IMR-90 (cell line): ENCODE measurements at regions not wholly inside any gene's neighbourhood (a gene's known extent, or its start where the extent isn't known, plus 50 kb on each side); places are given as distances from the start of the nearest gene placed in this dataset.

Experiments used
- ATAC-seq: fragments of 200-7000 bp; cut with Tn5 transposase; 2 replicates; pipeline ENCODE4 v1.9.1; 2020; ENCODE audit warnings: low read depth, mild to moderate bottlenecking, moderate library complexity
- BruUV-seq: library from RNA; stranded (reverse); fragments of 400-500 nt; replicated peaks from 2 replicates; lab custom pipeline; 2021; lab: Mats Ljungman, UMichigan
- CTCF ChIA-PET: fragments of 300-600 bp; formaldehyde crosslinking; extraction: SDS; loops from one replicate; lab custom pipeline; 2021; ENCODE audit warnings: antibody characterized with exemption; lab: Yijun Ruan, JAX
- POLR2A ChIA-PET: fragments of 300-600 bp; sonication (Branson Sonifier 250); formaldehyde crosslinking; loops from one replicate; lab custom pipeline; 2022; ENCODE audit warnings: antibody characterized with exemption; ENCODE audit not compliant: unreplicated experiment; lab: Charles Lee
- DNase-seq: peaks from one replicate; pipeline ENCODE4 v3.0.0; 2013
- H2AFZ ChIP-seq: replicated peaks from 2 replicates; pipeline ENCODE3; 2013; ENCODE audit warnings: low read length, mild to moderate bottlenecking; ENCODE audit not compliant: poor library complexity
- H2AK5ac ChIP-seq: 2 replicates; pipeline ENCODE4 v1.6.1; 2013; ENCODE audit warnings: low read depth, low read length, inconsistent platforms
- H2AK9ac ChIP-seq: replicated peaks from 2 replicates; pipeline ENCODE3; 2013; ENCODE audit warnings: mild to moderate bottlenecking, low read depth, low read length, moderate library complexity; ENCODE audit not compliant: poor library complexity
- H2BK120ac ChIP-seq: 2 replicates; pipeline ENCODE4 v1.6.1; 2013; ENCODE audit warnings: low read depth, low read length, inconsistent platforms
- H2BK15ac ChIP-seq: 3 replicates; pipeline ENCODE4 v1.6.1; 2013; ENCODE audit warnings: low read depth, low read length, inconsistent platforms
- H2BK20ac ChIP-seq: 2 replicates; pipeline ENCODE4 v1.6.1; 2013; ENCODE audit warnings: low read depth, mild to moderate bottlenecking, inconsistent platforms, low read length, moderate library complexity
- H2BK5ac ChIP-seq: 2 replicates; pipeline ENCODE4 v1.6.1; 2013; ENCODE audit warnings: mild to moderate bottlenecking, low read depth, low read length, inconsistent platforms; ENCODE audit not compliant: poor library complexity, severe bottlenecking
- H3K14ac ChIP-seq: replicated peaks from 2 replicates; pipeline ENCODE4 v1.6.1; 2013; ENCODE audit warnings: low read depth, low read length, inconsistent platforms
- H3K18ac ChIP-seq: 2 replicates; pipeline ENCODE4 v1.6.1; 2013; ENCODE audit warnings: low read depth, low read length, control low read depth
- H3K23ac ChIP-seq: 2 replicates; pipeline ENCODE4 v1.6.1; 2013; ENCODE audit warnings: low read depth, low read length, inconsistent platforms
- H3K27ac ChIP-seq: 2 replicates; pipeline ENCODE4 v1.5.1; 2013; ENCODE audit warnings: mild to moderate bottlenecking, control low read depth, low read length; ENCODE audit not compliant: insufficient read depth
- H3K27me3 ChIP-seq: 2 replicates; pipeline ENCODE4 v1.6.1; 2013; ENCODE audit warnings: low read length; ENCODE audit not compliant: control insufficient read depth, insufficient read depth
- H3K36me3 ChIP-seq: 2 replicates; pipeline ENCODE4 v1.6.1; 2013; ENCODE audit warnings: low read length, mixed read lengths; ENCODE audit not compliant: control insufficient read depth, insufficient read depth
- H3K4ac ChIP-seq: 2 replicates; pipeline ENCODE4 v1.6.1; 2013; ENCODE audit warnings: low read depth, low read length, inconsistent platforms
- H3K4me1 ChIP-seq: 2 replicates; pipeline ENCODE4 v1.6.1; 2013; ENCODE audit warnings: low read length, mixed read lengths; ENCODE audit not compliant: control insufficient read depth, insufficient read depth
- H3K4me2 ChIP-seq: 2 replicates; pipeline ENCODE4 v1.6.1; 2013; ENCODE audit warnings: low read depth, mild to moderate bottlenecking, control low read depth, low read length, moderate library complexity
- H3K4me3 ChIP-seq: 2 replicates; pipeline ENCODE4 v1.5.1; 2013; ENCODE audit warnings: low read depth, mild to moderate bottlenecking, control low read depth, low read length, moderate library complexity; ENCODE audit not compliant: insufficient read depth
- H3K56ac ChIP-seq: 2 replicates; pipeline ENCODE4 v1.6.1; 2013; ENCODE audit warnings: low read length, inconsistent platforms; ENCODE audit not compliant: insufficient read depth; ENCODE audit errors: extremely low read depth
- H3K79me1 ChIP-seq, 2 experiments: 2 replicates each; pipeline ENCODE4 v1.6.1; 2013; ENCODE audit warnings: low read length in 2 of 2, inconsistent platforms in 1 of 2, low read depth in 1 of 2
- H3K9ac ChIP-seq: 2 replicates; pipeline ENCODE4 v1.6.1; 2013; ENCODE audit warnings: low read depth, low read length, control low read depth
- H3K9me1 ChIP-seq: 2 replicates; pipeline ENCODE4 v1.6.1; 2013; ENCODE audit warnings: low read length, inconsistent platforms; ENCODE audit not compliant: insufficient read depth
- H3K9me3 ChIP-seq: 2 replicates; pipeline ENCODE4 v1.6.1; 2013; ENCODE audit warnings: low read length; ENCODE audit not compliant: control insufficient read depth, insufficient read depth
- H4K20me1 ChIP-seq: 2 replicates; pipeline ENCODE4 v1.6.1; 2013; ENCODE audit warnings: low read length, inconsistent platforms; ENCODE audit not compliant: insufficient read depth
- H4K5ac ChIP-seq: 2 replicates; pipeline ENCODE4 v1.6.1; 2013; ENCODE audit warnings: mild to moderate bottlenecking, low read depth, low read length, control low read depth
- H4K8ac ChIP-seq, 2 experiments: 2 replicates each; pipeline ENCODE4 v1.6.1; 2013; ENCODE audit warnings: low read depth in 2 of 2, low read length in 2 of 2, control low read depth in 1 of 2, inconsistent platforms in 1 of 2
- H4K91ac ChIP-seq: 2 replicates; pipeline ENCODE4 v1.6.1; 2013; ENCODE audit warnings: low read depth, low read length, inconsistent platforms; ENCODE audit not compliant: insufficient read depth
- CEBPB ChIP-seq: IDR thresholded peaks from 2 replicates; pipeline ENCODE4 v1.6.1; 2012; ENCODE audit warnings: low read depth, low read length, improper control_type of control experiment
- WGBS, 2 experiments: methylation state at CpG; one replicate each; pipeline versions ENCODE4 v1.1.5 to v1.1.7; 2013; ENCODE audit warnings: missing lambda C conversion rate in 2 of 2; ENCODE audit not compliant: insufficient read length in 1 of 2; ENCODE audit errors: extremely low coverage in 2 of 2; 5-methylcytosine and 5-hydroxymethylcytosine counted together
- dilution Hi-C: fragments of 300-500 bp; cut with HindIII; formaldehyde crosslinking; loops from one replicate; pipeline ENCODE4 v1.14.3; 2018; ENCODE audit warnings: low sequenced_read_pairs; ENCODE audit not compliant: unreplicated experiment
- in situ Hi-C: fragments of 300-500 bp; cut with MboI; formaldehyde crosslinking; loops from 3 replicates; pipeline ENCODE4 v1.14.3; 2019; ENCODE audit warnings: low sequenced_read_pairs, inconsistent platforms, mixed read lengths
- intact Hi-C: fragments of 100-400 bp; cut with micrococcal nuclease; formaldehyde crosslinking; loops from 2 replicates; pipeline ENCODE4 v1.10.0; 2022
- TF ChIP-seq, protein P1 (sequence below): fragments of 150-350 bp; IDR thresholded peaks from 2 replicates; pipeline ENCODE4 v1.6.1; 2017; ENCODE audit warnings: mild to moderate bottlenecking, antibody characterized with exemption, low read length, low read depth

- no peaks in the 10 kb centered on the region for H3K79me1 ChIP-seq
- H2AK5ac ChIP-seq = no peak overlapping the region
- no peak overlapping the region for H3K14ac ChIP-seq
- no peak overlapping the region for H4K8ac ChIP-seq
- H3K9ac ChIP-seq = no peak overlapping the region
- H3K9me1 ChIP-seq = no peaks in the 10 kb centered on the region
- no peak overlapping the region for H3K56ac ChIP-seq
- H2AFZ ChIP-seq = no peak overlapping the region
- H3K18ac ChIP-seq = no peak overlapping the region
- no peak overlapping the region for H4K91ac ChIP-seq
- no peak overlapping the region for H3K27ac ChIP-seq
- no peak overlapping the region for H3K4me3 ChIP-seq
- intact Hi-C loops (no loop called here), in situ Hi-C loops (no loop called here), dilution Hi-C loops (no loop called here)
- DNase-seq (no peak), ATAC-seq (no peak)
- H2BK20ac ChIP-seq = no peak overlapping the region
- H4K5ac ChIP-seq = no peak overlapping the region
- no peaks in the 10 kb centered on the region for H3K36me3 ChIP-seq
- no peak overlapping the region for H3K4me2 ChIP-seq
- no peak overlapping the region for H2BK5ac ChIP-seq
- no peaks in the 10 kb centered on the region for H3K9me3 ChIP-seq
- no peak overlapping the region for H3K23ac ChIP-seq
- peaks cover 52% of the 10 kb centered on the region for H3K27me3 ChIP-seq
- POLR2A ChIA-PET = no interaction called here
- WGBS, 2 experiments = 18% methylated on average over 1 of the region's 1 CpG; no CpG with 5 or more reads in 1 of the 2 experiments
- no peak overlapping the region for H2BK15ac ChIP-seq
- no peak overlapping the region for H2BK120ac ChIP-seq
- no peaks in the 10 kb centered on the region for H4K20me1 ChIP-seq
- no peak overlapping the region for H3K4ac ChIP-seq
- H3K4me1 ChIP-seq = no peaks in the 10 kb centered on the region
- CTCF ChIA-PET = no interaction called here
- no TSS peak for BruUV-seq
- H2AK9ac ChIP-seq = no peak overlapping the region
- TF ChIP-seq CEBPB = no peak
- TF ChIP-seq, protein P1, sequence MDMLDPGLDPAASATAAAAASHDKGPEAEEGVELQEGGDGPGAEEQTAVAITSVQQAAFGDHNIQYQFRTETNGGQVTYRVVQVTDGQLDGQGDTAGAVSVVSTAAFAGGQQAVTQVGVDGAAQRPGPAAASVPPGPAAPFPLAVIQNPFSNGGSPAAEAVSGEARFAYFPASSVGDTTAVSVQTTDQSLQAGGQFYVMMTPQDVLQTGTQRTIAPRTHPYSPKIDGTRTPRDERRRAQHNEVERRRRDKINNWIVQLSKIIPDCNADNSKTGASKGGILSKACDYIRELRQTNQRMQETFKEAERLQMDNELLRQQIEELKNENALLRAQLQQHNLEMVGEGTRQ = no peak
These were observed 159.7 kb downstream of the TFCP2L1 start for GRCh38 chr2:121125350-121125749.
